HepG2 (cell line): ENCODE measurements at regions not wholly inside any gene's neighbourhood (a gene's known extent, or its start where the extent isn't known, plus 50 kb on each side); places are given as distances from the start of the nearest gene placed in this dataset.

ENCODE experiments used
- CBX5 ChIP-seq: sonication (generic); formaldehyde crosslinking; IDR thresholded peaks from 2 replicates; pipeline ENCODE4 v1.4.0; 2020; ENCODE audit warnings: missing genetic modification reagents, borderline replicate concordance
- DR1 ChIP-seq: sonication (generic); formaldehyde crosslinking; IDR thresholded peaks from 2 replicates; pipeline ENCODE4 v1.8.0; 2021; ENCODE audit warnings: mild to moderate bottlenecking, missing genetic modification reagents, inconsistent platforms
- ESRRA ChIP-seq: sonication (generic); formaldehyde crosslinking; IDR thresholded peaks from 2 replicates; pipeline ENCODE4 v1.5.1; 2020; ENCODE audit warnings: mild to moderate bottlenecking, low read depth, missing genetic modification reagents
- FOXC1 ChIP-seq: sonication (generic); formaldehyde crosslinking; IDR thresholded peaks from 2 replicates; pipeline ENCODE4 v1.8.0; 2022; ENCODE audit warnings: mild to moderate bottlenecking, missing genetic modification reagents, borderline replicate concordance
- JUN ChIP-seq: sonication (generic); formaldehyde crosslinking; IDR thresholded peaks from 2 replicates; pipeline ENCODE4 v1.4.0; 2020; ENCODE audit warnings: mild to moderate bottlenecking, missing genetic modification reagents
- MED8 ChIP-seq: sonication (generic); formaldehyde crosslinking; IDR thresholded peaks from 2 replicates; pipeline ENCODE4 v1.8.1; 2023; ENCODE audit warnings: mild to moderate bottlenecking, missing genetic modification reagents; ENCODE audit not compliant: insufficient replicate concordance
- NCOA2 ChIP-seq: sonication (generic); formaldehyde crosslinking; IDR thresholded peaks from 2 replicates; pipeline ENCODE4 v1.8.0; 2022; ENCODE audit warnings: inconsistent platforms
- NR2F1 ChIP-seq, 2 experiments: fragments of 450-650 bp in 1 of 2; formaldehyde crosslinking in 1 of 2; IDR thresholded peaks; 2 replicates each; pipeline versions ENCODE4 v1.5.0 to v1.6.1; 2016 to 2020; ENCODE audit warnings: mild to moderate bottlenecking in 1 of 2, missing compliant biosample characterization in 1 of 2, missing genetic modification reagents in 1 of 2, moderate library complexity in 1 of 2
- POGZ ChIP-seq: sonication (generic); formaldehyde crosslinking; IDR thresholded peaks from 2 replicates; pipeline ENCODE4 v1.4.0; 2020; ENCODE audit warnings: mild to moderate bottlenecking, missing genetic modification reagents
- SMAD3 ChIP-seq: sonication (generic); formaldehyde crosslinking; IDR thresholded peaks from 2 replicates; pipeline ENCODE4 v1.4.0; 2020; ENCODE audit warnings: missing genetic modification reagents
- SMAD9 ChIP-seq: sonication (generic); formaldehyde crosslinking; IDR thresholded peaks from 2 replicates; pipeline ENCODE4 v1.5.1; 2020; ENCODE audit warnings: mild to moderate bottlenecking, missing genetic modification reagents
- SNAPC2 ChIP-seq: sonication (generic); formaldehyde crosslinking; IDR thresholded peaks from 2 replicates; pipeline ENCODE4 v1.8.1; 2022; ENCODE audit warnings: mild to moderate bottlenecking, missing genetic modification reagents
- TAF1 ChIP-seq: sonication (generic); formaldehyde crosslinking; IDR thresholded peaks from 2 replicates; pipeline ENCODE4 v1.4.0; 2020; ENCODE audit warnings: missing genetic modification reagents
- TEAD2 ChIP-seq: sonication (generic); formaldehyde crosslinking; IDR thresholded peaks from 2 replicates; pipeline ENCODE4 v1.9.0; 2021; ENCODE audit warnings: missing genetic modification reagents
- ZFP37 ChIP-seq: sonication (generic); formaldehyde crosslinking; IDR thresholded peaks from 2 replicates; pipeline ENCODE4 v1.4.0; 2020; ENCODE audit warnings: missing genetic modification reagents, borderline replicate concordance
- ZIK1 ChIP-seq: sonication (generic); formaldehyde crosslinking; IDR thresholded peaks from 2 replicates; pipeline ENCODE4 v1.5.0; 2020; ENCODE audit warnings: mild to moderate bottlenecking, low read depth, missing genetic modification reagents, borderline replicate concordance
- ZNF20 ChIP-seq: sonication (generic); formaldehyde crosslinking; IDR thresholded peaks from 2 replicates; pipeline ENCODE4 v1.4.0; 2020; ENCODE audit warnings: mild to moderate bottlenecking, moderate library complexity, missing genetic modification reagents
- ZNF24 ChIP-seq: fragments of 450-650 bp; IDR thresholded peaks from 2 replicates; pipeline ENCODE4 v1.6.1; 2017; ENCODE audit warnings: antibody characterized with exemption, mild to moderate bottlenecking
- ZNF263 ChIP-seq: sonication (generic); formaldehyde crosslinking; IDR thresholded peaks from 2 replicates; pipeline ENCODE4 v1.4.0; 2020; ENCODE audit warnings: missing genetic modification reagents
- ZNF383 ChIP-seq: sonication (generic); formaldehyde crosslinking; IDR thresholded peaks from 2 replicates; pipeline ENCODE4 v1.4.0; 2020; ENCODE audit warnings: missing genetic modification reagents, mild to moderate bottlenecking, borderline replicate concordance
- ZNF572 ChIP-seq: sonication (generic); formaldehyde crosslinking; IDR thresholded peaks from 2 replicates; pipeline ENCODE4 v1.5.1; 2020; ENCODE audit warnings: mild to moderate bottlenecking, missing genetic modification reagents
- TF ChIP-seq, protein P1 (sequence below): sonication (generic); formaldehyde crosslinking; IDR thresholded peaks from 2 replicates; pipeline ENCODE4 v1.4.0; 2020; ENCODE audit warnings: missing genetic modification reagents, mild to moderate bottlenecking, borderline replicate concordance
- TF ChIP-seq, protein P2 (sequence below): sonication (generic); formaldehyde crosslinking; IDR thresholded peaks from 2 replicates; pipeline ENCODE4 v1.8.0; 2023; ENCODE audit warnings: mild to moderate bottlenecking, missing genetic modification reagents
- TF ChIP-seq, protein P3 (sequence below): sonication (generic); formaldehyde crosslinking; IDR thresholded peaks from 2 replicates; pipeline ENCODE4 v1.8.0; 2022; ENCODE audit warnings: mild to moderate bottlenecking, missing genetic modification reagents, moderate library complexity
- TF ChIP-seq, protein P4 (sequence below): sonication (generic); formaldehyde crosslinking; IDR thresholded peaks from 2 replicates; pipeline ENCODE4 v1.4.0; 2020; ENCODE audit warnings: missing genetic modification reagents, mild to moderate bottlenecking, borderline replicate concordance

DNA sequence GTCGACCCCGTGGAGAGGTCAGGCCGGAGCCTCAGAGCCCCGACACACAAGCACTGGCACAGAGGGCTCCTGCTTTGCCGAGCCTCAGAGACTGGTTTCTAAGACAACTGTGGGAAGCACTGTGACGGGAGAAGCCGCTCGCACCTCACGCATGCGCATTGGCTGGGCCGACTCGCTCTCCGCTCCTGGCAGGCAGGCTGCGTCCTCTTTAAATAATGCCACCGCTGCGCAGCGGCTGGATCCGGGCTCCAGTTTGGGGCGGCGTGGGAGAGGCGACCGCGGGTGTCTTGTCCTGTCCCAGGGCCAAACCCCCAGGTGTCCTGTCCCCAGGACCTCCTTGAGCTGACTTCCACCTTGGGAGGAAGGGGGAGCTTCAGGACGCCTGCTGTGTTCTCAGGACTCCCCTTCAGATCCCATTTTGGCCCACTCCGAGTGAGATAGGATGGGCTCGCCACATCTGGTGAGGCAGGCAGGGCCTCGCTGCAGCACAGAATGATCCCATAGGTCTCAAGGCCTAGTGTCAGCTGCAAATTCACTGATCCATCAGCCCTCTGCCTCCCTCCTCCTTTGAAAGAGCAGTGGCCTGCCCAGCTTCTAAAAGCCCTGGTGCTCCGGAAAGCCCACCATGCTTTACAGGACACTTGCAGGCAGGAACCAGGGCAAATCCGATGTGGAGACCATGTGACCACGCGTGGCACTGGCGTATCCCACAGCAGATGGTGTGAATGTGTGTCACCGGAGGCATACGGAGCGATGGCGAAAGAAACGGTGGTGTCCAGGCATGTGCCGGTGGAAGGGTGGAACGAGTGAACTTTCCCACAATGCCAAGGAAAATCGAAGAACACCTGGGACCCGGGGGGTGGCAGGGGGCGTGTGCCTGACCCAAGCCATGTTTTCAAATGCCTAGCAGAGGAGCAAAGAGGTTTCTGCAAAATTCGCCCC, 169.3 kb upstream of the ZNF337 start (continued):
- TF ChIP-seq, protein P1, sequence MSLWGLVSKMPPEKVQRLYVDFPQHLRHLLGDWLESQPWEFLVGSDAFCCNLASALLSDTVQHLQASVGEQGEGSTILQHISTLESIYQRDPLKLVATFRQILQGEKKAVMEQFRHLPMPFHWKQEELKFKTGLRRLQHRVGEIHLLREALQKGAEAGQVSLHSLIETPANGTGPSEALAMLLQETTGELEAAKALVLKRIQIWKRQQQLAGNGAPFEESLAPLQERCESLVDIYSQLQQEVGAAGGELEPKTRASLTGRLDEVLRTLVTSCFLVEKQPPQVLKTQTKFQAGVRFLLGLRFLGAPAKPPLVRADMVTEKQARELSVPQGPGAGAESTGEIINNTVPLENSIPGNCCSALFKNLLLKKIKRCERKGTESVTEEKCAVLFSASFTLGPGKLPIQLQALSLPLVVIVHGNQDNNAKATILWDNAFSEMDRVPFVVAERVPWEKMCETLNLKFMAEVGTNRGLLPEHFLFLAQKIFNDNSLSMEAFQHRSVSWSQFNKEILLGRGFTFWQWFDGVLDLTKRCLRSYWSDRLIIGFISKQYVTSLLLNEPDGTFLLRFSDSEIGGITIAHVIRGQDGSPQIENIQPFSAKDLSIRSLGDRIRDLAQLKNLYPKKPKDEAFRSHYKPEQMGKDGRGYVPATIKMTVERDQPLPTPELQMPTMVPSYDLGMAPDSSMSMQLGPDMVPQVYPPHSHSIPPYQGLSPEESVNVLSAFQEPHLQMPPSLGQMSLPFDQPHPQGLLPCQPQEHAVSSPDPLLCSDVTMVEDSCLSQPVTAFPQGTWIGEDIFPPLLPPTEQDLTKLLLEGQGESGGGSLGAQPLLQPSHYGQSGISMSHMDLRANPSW: no peak
- no peak for TF ChIP-seq TEAD2 (CRISPR knock-in tag)
- no peak for TF ChIP-seq SMAD3 (CRISPR knock-in tag)
- TF ChIP-seq TAF1 (CRISPR knock-in tag): no peak
- TF ChIP-seq JUN (CRISPR knock-in tag): no peak
- peak; percentile 46; the same call in 1 of the 2 replicates for TF ChIP-seq FOXC1 (CRISPR knock-in tag)
- TF ChIP-seq ZNF20 (CRISPR knock-in tag): no peak
- no peak for TF ChIP-seq SNAPC2 (CRISPR knock-in tag)
- peak; percentile 88; the same call in 1 of the 2 replicates for TF ChIP-seq ZNF572 (CRISPR knock-in tag)
- TF ChIP-seq, protein P2, sequence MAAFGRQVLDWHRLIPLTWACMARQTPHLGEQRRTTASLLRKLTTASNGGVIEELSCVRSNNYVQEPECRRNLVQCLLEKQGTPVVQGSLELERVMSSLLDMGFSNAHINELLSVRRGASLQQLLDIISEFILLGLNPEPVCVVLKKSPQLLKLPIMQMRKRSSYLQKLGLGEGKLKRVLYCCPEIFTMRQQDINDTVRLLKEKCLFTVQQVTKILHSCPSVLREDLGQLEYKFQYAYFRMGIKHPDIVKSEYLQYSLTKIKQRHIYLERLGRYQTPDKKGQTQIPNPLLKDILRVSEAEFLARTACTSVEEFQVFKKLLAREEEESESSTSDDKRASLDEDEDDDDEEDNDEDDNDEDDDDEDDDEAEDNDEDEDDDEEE (CRISPR knock-in tag): no peak
- TF ChIP-seq, protein P3, sequence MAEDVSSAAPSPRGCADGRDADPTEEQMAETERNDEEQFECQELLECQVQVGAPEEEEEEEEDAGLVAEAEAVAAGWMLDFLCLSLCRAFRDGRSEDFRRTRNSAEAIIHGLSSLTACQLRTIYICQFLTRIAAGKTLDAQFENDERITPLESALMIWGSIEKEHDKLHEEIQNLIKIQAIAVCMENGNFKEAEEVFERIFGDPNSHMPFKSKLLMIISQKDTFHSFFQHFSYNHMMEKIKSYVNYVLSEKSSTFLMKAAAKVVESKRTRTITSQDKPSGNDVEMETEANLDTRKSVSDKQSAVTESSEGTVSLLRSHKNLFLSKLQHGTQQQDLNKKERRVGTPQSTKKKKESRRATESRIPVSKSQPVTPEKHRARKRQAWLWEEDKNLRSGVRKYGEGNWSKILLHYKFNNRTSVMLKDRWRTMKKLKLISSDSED (CRISPR knock-in tag): no peak
- TF ChIP-seq ESRRA (CRISPR knock-in tag): no peak
- TF ChIP-seq ZIK1 (CRISPR knock-in tag): no peak
- no peak for TF ChIP-seq DR1 (CRISPR knock-in tag)
- TF ChIP-seq ZNF263 (CRISPR knock-in tag): 0 out of 2 replicates have a peak, but pooled peaks have one; percentile 10
- no peak for TF ChIP-seq ZNF383 (CRISPR knock-in tag)
- TF ChIP-seq NCOA2 (CRISPR knock-in tag): no peak
- no peak for TF ChIP-seq ZFP37 (CRISPR knock-in tag)
- TF ChIP-seq ZNF24: no peak
- no peak for TF ChIP-seq SMAD9 (CRISPR knock-in tag)
- no peak for TF ChIP-seq POGZ (CRISPR knock-in tag)
- no peak for TF ChIP-seq NR2F1 (CRISPR knock-in tag; IDR thresholded peaks at IDR 0.05)
- TF ChIP-seq MED8: no peak
- no peak for TF ChIP-seq CBX5
- TF ChIP-seq, protein P4, sequence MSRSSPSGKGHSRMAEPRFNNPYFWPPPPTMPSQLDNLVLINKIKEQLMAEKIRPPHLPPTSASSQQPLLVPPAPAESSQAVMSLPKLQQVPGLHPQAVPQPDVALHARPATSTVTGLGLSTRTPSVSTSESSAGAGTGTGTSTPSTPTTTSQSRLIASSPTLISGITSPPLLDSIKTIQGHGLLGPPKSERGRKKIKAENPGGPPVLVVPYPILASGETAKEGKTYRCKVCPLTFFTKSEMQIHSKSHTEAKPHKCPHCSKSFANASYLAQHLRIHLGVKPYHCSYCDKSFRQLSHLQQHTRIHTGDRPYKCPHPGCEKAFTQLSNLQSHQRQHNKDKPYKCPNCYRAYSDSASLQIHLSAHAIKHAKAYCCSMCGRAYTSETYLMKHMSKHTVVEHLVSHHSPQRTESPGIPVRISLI (CRISPR knock-in tag): no peak
